ENCODE measurements at regions not wholly inside any gene's neighbourhood (a gene's known extent, or its start where the extent isn't known, plus 50 kb on each side); places are given as distances from the start of the nearest gene placed in this dataset.

GRCh38 chr7:68433462-68434070 lies 1164.7 kb upstream of the AUTS2 start:
- no peak for DNase-seq (ENCODE audit: low spot score)

GRCh38 chr7:68434857-68435256 lies 1163.4 kb upstream of the AUTS2 start:
- DNase-seq (ENCODE audit: low spot score): no peak

- DNase-seq (ENCODE audit: low spot score): no peak
Observed at GRCh38 chr7:68438016-68438415, 1160.3 kb upstream of the AUTS2 start.

GRCh38 chr7:68438811-68439210 lies 1159.5 kb upstream of the AUTS2 start:
- DNase-seq (ENCODE audit: low spot score): no peak

- no peak for DNase-seq (ENCODE audit: low spot score)
Observed at GRCh38 chr7:68439897-68440296, 1158.4 kb upstream of the AUTS2 start.

GRCh38 chr7:68440866-68441265 lies 1157.4 kb upstream of the AUTS2 start:
- DNase-seq (ENCODE audit: low spot score): no peak

GRCh38 chr7:68441645-68442044 lies 1156.6 kb upstream of the AUTS2 start:
- DNase-seq (ENCODE audit: low spot score): no peak

- no peak for DNase-seq (ENCODE audit: low spot score)
Observed at GRCh38 chr7:68442931-68443631, 1155.2 kb upstream of the AUTS2 start.

GRCh38 chr7:68444042-68444441 lies 1154.2 kb upstream of the AUTS2 start:
- no peak for DNase-seq (ENCODE audit: low spot score)

GRCh38 chr7:68444956-68445355 lies 1153.3 kb upstream of the AUTS2 start:
- no peak for DNase-seq (ENCODE audit: low spot score)

- no peak for DNase-seq (ENCODE audit: low spot score)
Observed at GRCh38 chr7:68446183-68446582, 1152.1 kb upstream of the AUTS2 start.

- DNase-seq (ENCODE audit: low spot score): no peak
Observed at GRCh38 chr7:68449099-68449498, 1149.2 kb upstream of the AUTS2 start.

GRCh38 chr7:68449816-68450215 lies 1148.5 kb upstream of the AUTS2 start:
- DNase-seq (ENCODE audit: low spot score): no peak

GRCh38 chr7:68454931-68455330 lies 1143.3 kb upstream of the AUTS2 start:
- no peak for DNase-seq (ENCODE audit: low spot score)

GRCh38 chr7:68456469-68456868 lies 1141.8 kb upstream of the AUTS2 start:
- no peak for DNase-seq (ENCODE audit: low spot score)

GRCh38 chr7:68457481-68457880 lies 1140.8 kb upstream of the AUTS2 start:
- no peak for DNase-seq (ENCODE audit: low spot score)

GRCh38 chr7:68458010-68458908 lies 1140.0 kb upstream of the AUTS2 start:
- no peak for DNase-seq (ENCODE audit: low spot score)

- DNase-seq (ENCODE audit: low spot score): no peak
Observed at GRCh38 chr7:68461430-68461829, 1136.8 kb upstream of the AUTS2 start.

- no peak for DNase-seq (ENCODE audit: low spot score)
Observed at GRCh38 chr7:68470836-68471435, 1127.3 kb upstream of the AUTS2 start.

- DNase-seq (ENCODE audit: low spot score): no peak
Observed at GRCh38 chr7:68472688-68473087, 1125.6 kb upstream of the AUTS2 start.

GRCh38 chr7:68474661-68475216 lies 1123.5 kb upstream of the AUTS2 start:
- no peak for DNase-seq (ENCODE audit: low spot score)

GRCh38 chr7:68476966-68477365 lies 1121.3 kb upstream of the AUTS2 start:
- DNase-seq (ENCODE audit: low spot score): no peak

All from hematopoietic multipotent progenitor cell treated with erythropoietin and hydrocortisone succinate and interleukin-3 and kit ligand, for 17 days (in vitro differentiated cells).